HCT116 (cell line): ENCODE measurements at regions not wholly inside any gene's neighbourhood (a gene's known extent, or its start where the extent isn't known, plus 50 kb on each side); places are given as distances from the start of the nearest gene placed in this dataset.

Source experiments
- ATF3 ChIP-seq: IDR thresholded peaks from 2 replicates; pipeline ENCODE4 v1.6.1; 2012
- CTCF ChIP-seq, 3 experiments: fragments of 200-600 bp in 1 of 3; sonication (generic) in 1 of 3; IDR thresholded peaks in 2 of 3; conservative IDR thresholded peaks in 1 of 3; 2 replicates each; pipeline ENCODE4 v1.5.1; 2012 to 2017; ENCODE audit warnings: low read depth in 2 of 3, low read length in 2 of 3, antibody characterized with exemption in 1 of 3, borderline replicate concordance in 1 of 3, control low read depth in 1 of 3, mild to moderate bottlenecking in 1 of 3, mixed read lengths in 1 of 3, mixed run types in 1 of 3, moderate library complexity in 1 of 3; ENCODE audit not compliant: insufficient read depth in 1 of 3
- REST ChIP-seq: IDR thresholded peaks from 2 replicates; pipeline ENCODE4 v1.6.1; 2012; ENCODE audit warnings: low read depth
- ZNF274 ChIP-seq: fragments of 200-500 bp; sonication (Bioruptor generic); IDR thresholded peaks from 2 replicates; pipeline ENCODE4 v1.6.1; 2014; ENCODE audit warnings: mild to moderate bottlenecking, low read depth, low read length, inconsistent platforms

GRCh38 chr17:77901481-77901880, 57.0 kb upstream of the TNRC6C start:
- TF ChIP-seq CTCF (IDR thresholded peaks at IDR 0.05 in 2 of 3, conservative IDR thresholded peaks at IDR 0.05 in 1 of 3; ENCODE audit: borderline replicate concordance in 1 of 3, insufficient read depth in 1 of 3, low read depth in 2 of 3, low read length in 2 of 3) (no peak), ZNF274 (no peak), REST (no peak), ATF3 (no peak)
